ENCODE measurements at regions not wholly inside any gene's neighbourhood (a gene's known extent, or its start where the extent isn't known, plus 50 kb on each side); places are given as distances from the start of the nearest gene placed in this dataset.

GRCh38 chr6:139447656-139447975 lies 73.2 kb upstream of the CITED2 start (continued):
- TF ChIP-seq MNT (conservative IDR thresholded peaks at IDR 0.05) (peak in 1 of 2 experiments; percentile 27; a peak in 1 of 4 replicates), RREB1 (CRISPR knock-in tag; IDR thresholded peaks at IDR 0.05) (no peak), RBM22 (IDR thresholded peaks at IDR 0.05; ENCODE audit: low read depth, low read length, poor library complexity, severe bottlenecking) (no peak), TAF9B (IDR thresholded peaks at IDR 0.05; ENCODE audit: partially characterized antibody) (peak; percentile 15), ARID2 (IDR thresholded peaks at IDR 0.05) (0 out of 2 replicates have a peak, but pooled peaks have one; percentile 1), TCF7 (IDR thresholded peaks at IDR 0.05; ENCODE audit: borderline replicate concordance) (no peak), HMBOX1 (IDR thresholded peaks at IDR 0.05) (peak; percentile 33; the same call in 1 of the 2 replicates), ZC3H8 (IDR thresholded peaks at IDR 0.05) (no peak), FOXM1 (IDR thresholded peaks at IDR 0.05; ENCODE audit: low read depth) (no peak), FOXM1 (CRISPR knock-in tag; IDR thresholded peaks at IDR 0.05; ENCODE audit: low read depth) (no peak), RFX5 (IDR thresholded peaks at IDR 0.05; ENCODE audit: low read depth, low read length) (no peak), SNRNP70 (optimal IDR thresholded peaks at IDR 0.05; ENCODE audit: low read depth, low read length) (no peak), ZNF274 (IDR thresholded peaks at IDR 0.05; ENCODE audit: borderline replicate concordance, low read depth, low read length) (no peak), SRSF1 (IDR thresholded peaks at IDR 0.05; ENCODE audit: low read depth, low read length) (no peak), ID3 (CRISPR knock-in tag; IDR thresholded peaks at IDR 0.05) (no peak), ID3 (tag; IDR thresholded peaks at IDR 0.05) (no peak), TEAD2 (tag; IDR thresholded peaks at IDR 0.05) (0 out of 2 replicates have a peak, but pooled peaks have one; percentile 6), KLF16 (IDR thresholded peaks at IDR 0.05) (no peak), RAD51 (IDR thresholded peaks at IDR 0.05; ENCODE audit: borderline replicate concordance, low read depth) (no peak), KDM1A (IDR thresholded peaks at IDR 0.05) (peak in 1 of 2 experiments; percentile 22; a peak in 2 of 4 replicates), ZNF311 (CRISPR knock-in tag; IDR thresholded peaks at IDR 0.05) (no peak)

Measured in K562 (cell line).